ENCODE measurements at regions not wholly inside any gene's neighbourhood (a gene's known extent, or its start where the extent isn't known, plus 50 kb on each side); places are given as distances from the start of the nearest gene placed in this dataset.
A peak's percentile ranks its signal among the peaks of the same experiment; 100 is the strongest.

DNA sequence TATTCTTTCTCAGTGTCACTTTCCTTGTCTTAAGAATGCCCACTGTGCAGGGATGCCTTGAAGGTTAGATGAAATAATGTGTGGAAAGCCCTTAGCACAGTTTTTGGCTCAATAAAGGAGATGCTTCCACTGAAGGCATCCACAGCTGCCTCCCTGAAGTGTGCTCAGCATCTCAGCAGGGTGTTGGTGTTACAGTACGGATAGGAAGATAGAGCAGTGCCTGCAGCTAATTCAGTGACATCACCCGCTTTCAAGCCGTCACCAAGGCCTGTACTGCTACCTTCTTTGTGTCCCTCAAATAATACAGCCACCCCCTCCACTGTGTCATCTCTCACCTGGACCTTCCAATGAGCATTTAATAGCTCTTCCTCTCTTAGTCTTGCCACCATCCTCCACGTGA, 59.0 kb downstream of the NDUFS5 start:
- no peak for DNase-seq

DNA sequence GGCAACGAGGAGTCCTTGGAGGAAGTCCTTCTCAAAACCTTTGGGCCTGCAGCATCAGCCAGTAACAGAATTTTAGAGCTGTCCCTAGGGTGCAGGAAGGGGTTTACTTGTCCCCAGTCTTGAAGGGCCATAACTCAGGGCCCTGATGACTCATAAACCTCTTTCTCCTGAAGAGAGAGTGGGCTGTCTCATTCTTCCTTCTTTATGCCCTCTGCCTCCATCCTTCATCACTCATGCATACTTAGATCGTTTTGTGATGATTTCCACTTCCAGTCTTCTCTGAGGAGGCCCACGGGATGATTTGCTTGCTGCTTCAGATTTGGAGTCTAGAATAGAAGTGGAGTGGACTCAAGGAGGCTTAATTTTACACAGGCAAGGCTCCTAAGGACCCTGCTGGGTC, 60.2 kb downstream of the NDUFS5 start:
- no peak for DNase-seq

DNA sequence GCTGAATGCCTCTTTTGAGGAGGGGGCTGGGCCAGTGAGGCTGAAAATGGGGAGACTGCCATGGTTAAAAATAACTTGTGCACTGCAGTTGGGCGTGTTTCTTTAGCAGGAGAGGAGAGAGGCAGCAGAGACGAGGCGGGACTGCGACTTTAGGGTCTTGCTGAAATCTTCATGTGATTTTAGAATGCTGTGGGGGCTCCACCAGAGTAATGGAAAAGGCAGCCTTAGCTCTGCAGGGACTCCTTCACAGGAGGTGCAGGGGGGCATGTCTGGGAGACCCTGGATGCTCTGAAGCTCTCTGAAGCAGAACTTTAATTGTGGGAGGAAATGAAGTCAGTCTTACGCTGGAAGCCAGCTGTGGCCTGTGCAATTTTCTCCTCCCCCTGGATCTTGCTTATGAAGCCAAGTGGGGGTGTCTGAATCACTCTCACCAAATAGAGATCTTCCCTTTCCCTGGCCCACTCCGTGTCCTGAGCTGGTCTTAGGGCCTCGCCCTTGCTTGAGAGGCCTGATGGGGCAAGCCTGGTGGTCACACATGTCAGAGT, 60.8 kb downstream of the NDUFS5 start:
- DNase-seq = no peak

DNA sequence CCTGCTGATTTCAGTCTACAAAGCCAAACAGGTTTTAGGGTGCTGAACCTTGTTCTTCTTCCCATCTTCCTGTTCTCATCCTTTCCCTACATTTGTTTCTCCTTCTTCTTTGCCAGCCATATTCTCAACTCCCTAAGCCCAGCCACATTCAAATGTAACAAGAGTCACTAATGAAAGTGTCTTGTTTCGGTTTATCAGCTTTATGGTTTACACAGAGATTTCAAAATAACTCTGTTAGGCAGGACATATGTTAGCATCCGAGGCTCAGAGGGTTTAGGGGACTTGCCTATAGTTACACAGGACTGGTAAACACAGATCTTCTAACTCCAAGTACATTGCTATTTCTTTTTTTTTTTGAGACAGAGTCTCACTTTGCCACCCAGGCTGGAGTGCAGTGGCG, 61.3 kb downstream of the NDUFS5 start:
- DNase-seq = no peak

DNA sequence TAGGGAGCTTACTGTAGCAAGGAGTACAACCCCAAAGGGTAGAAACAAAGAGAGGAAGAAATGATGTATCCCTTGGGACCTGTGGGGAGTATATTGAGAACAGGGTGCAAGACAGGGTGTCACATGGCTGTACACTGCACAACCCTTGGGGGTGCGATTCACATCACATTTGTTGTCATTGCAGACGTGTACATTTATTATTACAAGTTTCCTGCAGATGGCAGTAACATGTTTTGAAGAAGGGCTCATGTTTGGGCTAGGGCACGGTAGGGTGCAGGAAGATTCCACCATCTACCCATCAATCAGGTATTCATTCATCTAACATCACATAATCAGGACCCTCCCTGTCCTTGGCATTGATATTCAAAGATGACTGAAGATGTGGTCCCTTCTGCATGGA, 62.5 kb downstream of the NDUFS5 start:
- no peak for DNase-seq

DNA sequence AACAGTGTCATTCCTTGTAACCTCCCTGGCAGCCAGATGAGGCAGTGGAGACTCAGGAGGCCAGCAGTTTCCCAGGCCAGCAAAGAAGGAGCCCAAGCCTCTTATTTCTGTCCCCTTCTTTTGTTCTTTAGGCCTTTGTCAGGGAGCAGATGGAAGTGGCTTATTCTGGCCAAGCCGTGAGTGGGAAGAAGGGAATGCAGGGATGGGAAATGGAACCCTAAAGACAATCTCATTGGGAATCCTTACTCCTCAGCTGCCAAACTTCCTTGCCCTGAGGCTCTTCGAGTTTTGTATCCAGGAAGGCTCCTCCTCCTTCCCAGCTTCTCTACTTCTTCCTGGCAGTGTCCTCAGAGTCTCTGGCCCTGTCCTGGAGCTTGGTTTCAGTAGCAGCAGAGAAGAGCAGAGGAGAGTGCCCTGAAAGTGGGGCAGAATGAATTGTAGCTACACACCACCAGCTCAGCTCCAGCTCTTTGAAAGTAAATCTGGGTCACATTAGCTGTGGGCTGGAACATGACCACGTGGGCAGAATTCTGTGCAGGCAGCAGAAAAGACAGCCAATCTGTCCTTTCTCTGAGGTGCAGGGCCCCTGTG, 63.9 kb downstream of the NDUFS5 start:
- DNase-seq = no peak

DNA sequence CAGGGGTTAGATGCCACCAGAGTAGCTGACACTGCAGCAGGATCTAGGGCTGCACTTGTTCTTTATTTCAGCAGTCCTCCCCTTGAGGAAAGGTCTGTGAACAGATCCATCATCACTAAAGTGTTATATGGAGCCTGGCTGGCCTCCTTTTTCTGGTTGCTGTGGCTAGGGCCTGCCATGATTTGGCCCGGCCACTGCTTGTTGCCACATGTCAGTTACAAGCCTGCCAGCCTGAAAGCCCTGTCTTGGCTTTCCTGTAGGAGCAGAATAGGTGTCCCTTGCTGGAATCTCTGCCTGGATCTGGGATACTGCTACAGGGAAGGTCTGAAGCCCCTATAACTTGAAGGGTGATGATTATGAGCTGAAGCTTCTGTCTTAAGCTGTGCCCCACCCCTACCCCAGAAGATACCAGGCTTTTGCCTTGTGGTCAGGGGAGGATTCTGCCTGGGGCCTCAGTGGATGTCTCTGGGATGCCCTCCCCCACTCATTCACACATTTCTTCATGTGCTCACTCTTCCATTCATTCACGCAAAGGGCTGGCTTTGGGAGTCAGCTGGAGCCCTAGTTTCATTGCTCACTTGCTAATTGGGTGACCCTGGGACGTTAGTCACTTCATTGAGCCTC, 64.7 kb downstream of the NDUFS5 start:
- DNase-seq = no peak

DNA sequence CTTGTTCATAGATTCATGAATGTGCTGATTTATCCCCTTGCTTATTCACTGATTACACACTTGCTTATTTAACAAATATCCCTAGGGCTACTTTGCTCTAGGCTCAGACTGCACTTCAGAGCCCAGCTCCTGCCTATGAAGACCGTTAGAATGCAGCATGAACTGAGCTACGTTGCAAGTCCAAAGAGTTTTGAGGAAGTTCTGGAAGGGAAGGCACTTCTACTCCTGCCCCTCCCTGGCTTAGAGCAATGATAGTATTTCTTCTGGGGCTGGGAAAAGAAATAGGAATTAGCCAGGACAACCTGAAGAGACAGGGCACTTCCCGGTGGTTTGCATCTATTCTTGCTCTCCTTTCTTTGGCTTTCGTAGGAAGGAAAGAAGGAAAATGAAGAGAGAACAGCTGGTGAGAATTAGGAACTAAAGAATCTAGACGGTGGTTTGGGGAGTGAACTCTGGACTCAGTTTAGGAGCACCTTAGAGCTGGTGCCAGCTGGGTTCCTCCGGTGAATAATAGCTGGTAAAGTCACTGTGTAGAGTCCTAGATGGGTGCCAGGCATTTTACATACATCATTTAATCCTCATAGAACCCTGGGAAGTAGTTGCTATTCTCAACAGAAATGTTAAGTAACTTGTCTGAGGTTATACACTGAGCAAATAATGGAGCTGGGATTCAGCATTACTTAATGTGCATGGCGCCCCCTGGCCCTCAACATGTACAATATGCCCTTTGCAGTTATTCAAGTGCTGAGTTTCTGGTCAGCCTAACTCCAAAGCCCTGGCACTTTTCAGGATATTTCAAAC, 65.9 kb downstream of the NDUFS5 start:
- peak; percentile 28 for DNase-seq

DNA sequence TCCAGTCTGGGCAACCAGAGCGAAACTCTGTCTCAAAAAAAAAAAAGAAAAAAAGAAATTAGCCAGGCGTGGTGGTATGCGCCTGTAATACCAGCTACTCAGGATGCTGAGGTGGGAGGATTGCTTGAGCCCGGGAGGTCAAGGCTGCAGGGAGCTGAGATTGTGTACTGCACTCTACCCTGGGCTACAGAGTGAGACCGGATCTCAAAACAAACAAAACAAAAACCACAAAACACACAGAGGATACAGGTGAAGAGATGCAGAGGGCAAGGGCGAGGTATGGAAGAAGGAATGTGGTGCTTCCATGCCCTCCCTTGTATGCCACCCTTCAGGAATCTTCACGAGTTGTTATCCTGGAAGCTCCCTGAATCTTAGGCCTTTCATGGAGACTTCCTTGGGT, 68.5 kb downstream of the NDUFS5 start:
- DNase-seq = no peak

DNA sequence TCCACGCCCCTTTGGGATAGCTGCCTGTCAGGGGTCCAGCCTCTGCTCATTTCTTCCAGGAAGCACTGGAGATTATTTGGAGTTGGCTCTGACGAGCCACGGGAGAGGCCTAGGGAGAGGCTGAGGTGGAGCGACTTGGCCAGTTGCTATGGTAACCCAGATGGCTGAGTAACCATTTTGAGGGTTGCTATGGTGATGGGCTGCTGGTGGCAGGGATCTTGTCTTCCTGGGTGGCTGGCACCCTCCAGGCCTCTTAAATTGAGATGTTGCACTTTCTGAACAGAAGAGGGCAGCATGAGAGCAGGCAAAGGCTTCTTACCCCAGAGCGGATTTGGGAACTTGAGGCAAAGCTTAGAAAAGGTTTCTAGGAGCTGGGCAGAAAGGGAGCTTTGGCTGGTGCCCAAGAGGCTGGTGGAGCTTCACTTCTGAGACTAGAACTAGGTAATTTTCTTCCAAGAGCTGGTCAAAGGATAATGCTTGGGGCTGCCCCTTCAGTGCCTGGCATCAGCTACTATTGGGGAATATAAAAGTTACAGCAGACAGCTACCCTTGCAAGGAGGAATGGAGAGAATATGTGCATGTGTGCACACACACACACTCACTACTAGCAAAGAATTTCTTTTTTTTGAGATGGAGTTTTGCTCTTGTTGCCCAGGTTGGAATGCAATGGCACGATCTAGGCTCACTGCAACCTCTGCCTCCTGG, 72.5 kb downstream of the NDUFS5 start:
- DNase-seq = peak; percentile 95

DNA sequence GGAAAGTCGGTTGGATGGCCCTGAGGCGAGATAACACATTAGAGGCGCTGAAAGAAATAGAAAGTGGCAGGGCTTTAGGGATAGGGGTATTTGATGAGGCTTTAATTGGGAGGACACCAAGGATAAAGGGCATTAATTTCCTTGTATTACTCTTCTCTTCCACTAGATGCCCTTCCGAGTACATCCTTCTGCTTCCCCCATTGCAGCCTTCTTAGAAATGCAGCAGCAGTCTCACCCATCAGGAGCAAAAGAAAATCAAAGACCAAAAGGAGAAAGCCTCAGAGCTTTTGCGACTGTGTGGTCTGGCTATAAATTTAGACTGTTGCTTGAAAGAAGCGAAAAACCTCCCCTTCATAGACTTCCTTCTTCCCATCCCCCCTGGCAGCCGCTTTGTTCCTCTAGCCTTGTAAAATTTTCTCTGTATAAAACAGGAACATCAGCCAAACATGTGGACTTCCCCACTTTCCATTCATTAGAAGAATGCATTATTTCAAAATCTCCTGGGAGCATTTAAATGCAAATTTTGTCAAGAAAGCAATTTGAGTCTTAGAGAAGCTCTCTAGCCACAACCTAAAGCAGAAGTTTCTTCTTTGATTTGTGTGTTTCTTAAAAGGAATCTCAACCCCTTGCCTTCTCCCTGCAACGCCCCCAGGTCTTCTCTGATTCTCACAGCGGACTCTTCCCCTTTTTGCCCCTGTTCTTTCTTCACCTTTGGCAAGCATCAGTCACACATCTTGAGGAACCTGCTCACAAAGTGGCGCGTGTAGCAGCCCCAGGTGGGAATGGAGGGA, 76.6 kb downstream of the NDUFS5 start:
- peak; percentile 30 for DNase-seq

DNA sequence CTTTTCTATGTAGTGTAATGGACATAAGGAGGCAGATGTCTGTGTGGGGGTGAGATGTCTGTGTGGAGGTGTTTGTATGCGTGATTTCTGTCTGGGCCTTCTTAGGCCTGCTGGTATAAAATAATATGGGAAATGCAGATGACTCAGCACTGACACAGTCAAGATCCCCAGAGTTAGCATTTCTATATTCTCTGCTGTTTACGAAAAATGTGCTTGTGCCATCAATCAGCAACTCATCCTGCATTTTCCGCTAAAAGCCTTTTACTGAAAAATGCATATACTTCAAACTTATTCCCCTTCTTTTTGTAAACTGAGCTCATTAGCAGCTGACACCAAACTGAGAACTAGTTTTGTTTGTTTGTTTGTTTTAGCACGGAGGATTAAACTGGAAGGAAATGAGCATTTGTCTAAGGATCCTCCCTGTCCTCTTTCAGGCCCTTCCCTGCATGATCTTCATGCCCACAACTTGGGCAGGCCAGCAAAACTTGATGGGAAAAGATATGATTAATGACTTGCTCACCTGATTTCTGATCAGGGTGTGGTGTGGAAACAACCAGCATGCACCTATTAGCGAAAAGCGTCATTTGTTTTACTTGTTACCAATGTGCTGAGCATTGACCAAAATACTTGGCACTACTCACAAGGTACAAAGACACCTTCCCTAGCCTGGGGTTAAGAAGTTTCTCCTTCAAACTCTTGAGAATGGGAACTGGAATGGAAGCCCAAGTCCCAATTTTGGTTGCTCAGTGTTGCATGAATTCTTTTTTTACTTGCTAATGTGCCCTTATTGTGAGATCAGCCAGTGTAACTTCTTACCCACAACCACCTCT, 77.4 kb downstream of the NDUFS5 start:
- DNase-seq = no peak

DNA sequence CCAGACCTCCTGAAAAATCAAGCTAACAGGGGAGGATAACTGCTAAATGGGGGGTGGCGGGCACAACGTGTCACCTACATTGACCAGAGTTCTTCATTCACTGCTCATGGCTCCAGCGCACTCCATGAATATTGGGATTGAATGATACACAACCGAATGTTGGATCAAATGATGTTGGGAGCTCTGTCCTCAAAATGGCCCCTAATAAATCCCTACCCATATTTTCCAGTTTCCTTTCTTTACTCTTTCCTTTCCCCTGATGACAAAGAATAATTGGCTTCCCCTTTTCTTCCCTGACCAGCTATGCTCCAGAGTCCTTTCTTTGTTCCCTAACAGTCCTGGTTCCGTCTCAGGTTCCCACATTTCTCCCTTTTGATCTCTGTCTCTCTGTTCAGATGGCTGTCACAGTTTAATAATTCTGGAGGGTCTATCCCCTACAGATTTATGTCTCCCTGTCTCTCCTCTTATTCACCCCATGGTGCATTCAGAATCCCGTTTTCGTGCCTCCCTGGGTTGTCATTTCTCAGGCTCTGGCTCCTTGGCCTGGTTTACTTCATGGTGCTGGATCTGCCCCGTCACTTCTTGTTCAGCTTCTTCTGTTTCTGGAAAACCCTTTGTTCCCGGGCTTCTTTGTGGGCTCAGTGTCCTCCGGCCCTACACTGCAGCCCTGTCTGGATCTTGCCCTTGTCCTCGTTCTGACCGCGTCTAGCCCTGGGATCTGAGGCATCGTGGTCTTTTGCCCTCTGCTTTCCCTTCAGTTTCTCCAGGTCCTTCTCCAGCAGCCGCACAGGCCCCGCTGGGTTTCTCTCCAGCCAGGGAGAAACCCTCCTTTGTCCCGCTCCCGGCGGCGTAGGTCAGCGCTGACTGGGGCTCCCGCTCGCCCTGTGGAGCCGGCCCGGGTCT, 78.3 kb downstream of the NDUFS5 start:
- no peak for DNase-seq

DNA sequence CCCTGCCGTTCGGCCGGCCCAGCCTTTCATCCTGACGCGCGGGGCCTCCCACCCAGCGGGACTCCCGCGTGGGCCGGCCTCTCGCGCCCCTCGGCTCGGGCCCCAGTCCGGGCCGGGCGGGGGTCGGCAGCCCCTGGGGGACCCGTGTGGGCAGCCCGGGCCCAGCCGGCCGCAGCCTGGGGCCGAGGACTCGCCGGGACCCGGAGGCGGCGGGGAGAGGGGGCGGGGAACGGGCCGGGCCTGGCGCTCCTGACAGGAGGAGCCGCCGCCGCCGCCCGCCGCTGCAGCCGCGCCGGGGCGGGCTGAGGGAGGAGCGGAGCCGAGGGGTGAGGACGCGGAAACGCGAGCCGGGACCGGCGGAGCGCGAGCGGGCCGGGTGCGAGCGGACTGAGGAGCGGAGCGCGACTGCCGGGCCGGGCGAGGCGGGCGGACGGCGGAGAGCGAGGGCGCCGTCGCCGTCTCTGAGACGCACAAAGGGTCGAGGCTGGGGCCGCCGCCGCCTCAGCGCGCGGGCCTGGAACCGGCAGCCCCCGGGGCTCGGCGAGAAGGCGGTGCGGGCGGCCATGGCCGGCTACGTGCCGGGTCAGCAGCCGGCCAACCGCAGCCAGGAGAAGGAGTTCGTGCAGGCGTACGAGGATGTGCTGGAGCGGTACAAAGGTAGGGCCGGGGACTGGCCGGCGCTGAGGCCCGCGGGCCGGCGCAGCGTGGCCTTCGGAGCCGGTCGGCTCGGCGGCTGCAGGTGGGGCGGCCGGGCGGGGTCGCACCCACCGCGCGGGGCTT, 79.1 kb downstream of the NDUFS5 start:
- DNase-seq = peak; percentile 46

DNA sequence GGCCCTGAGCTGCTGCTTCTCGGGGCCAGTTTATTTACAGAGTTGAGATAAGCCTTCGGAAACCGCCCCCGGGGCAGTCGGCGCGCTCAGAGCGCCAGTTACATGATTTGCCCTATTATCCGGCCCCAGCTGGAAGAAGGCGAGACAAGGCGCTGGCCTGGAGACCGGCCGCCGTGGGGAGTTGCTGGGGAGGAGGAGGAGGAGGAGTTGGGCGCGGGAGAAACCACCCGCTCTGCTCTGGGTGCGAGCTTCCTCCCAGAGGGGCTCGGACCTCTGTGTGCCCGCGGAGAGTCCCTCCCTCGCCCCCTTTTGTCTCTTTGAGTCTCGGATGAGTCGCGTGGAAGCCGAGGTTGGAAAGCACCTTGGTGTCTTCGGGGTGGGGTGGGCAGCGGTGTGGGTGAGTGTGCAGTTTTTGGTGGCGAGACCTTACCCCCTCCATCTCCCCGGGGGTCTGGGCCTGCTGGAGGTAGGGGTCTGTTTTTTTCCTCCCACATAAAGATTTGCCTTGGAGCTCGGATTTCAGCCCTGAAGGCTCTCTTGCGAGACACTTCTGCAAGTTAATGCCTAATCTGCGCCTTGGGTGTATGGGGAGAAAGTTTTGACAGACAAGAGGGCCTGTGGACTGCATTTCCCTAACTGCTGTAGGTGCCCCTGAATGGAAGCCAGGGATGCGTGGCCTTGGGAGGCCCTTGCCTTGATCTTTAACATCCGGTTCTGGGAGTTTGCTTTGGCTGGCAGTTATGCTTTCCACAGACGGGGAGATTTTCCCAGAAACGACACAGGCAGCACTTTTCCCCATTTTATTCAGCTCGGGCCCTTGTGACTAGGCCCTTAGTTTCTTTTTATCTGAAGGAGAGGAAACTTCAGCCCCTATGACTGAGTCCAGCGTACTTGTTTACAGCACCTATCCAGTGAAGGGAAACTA, 80.0 kb downstream of the NDUFS5 start:
- no peak for DNase-seq

DNA sequence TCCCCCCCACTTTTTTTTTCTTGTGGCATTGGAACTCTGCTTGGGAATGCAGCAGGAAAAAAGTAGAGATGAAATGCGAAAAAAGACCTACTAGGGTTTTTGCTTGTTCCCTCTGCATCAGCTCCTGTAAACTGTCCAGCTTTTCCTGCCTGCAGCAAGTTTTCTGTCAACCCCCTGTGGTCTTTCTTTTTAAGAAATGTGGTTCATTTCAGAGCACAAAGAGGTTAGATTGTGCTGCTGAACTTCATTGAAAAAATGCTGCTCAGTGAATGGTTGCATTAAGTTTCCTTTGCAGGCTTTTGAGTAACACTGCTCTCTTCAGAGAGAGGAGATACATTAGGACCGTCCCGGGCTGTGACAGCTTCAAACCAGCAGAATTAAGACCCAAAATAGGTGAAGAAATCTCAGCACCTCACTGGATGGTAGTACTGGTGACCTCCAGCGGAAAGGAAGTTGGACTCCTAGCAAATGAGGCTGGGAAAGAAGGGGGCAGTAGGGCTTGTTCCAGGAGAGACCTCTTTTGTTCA, 80.7 kb downstream of the NDUFS5 start:
- no peak for DNase-seq

DNA sequence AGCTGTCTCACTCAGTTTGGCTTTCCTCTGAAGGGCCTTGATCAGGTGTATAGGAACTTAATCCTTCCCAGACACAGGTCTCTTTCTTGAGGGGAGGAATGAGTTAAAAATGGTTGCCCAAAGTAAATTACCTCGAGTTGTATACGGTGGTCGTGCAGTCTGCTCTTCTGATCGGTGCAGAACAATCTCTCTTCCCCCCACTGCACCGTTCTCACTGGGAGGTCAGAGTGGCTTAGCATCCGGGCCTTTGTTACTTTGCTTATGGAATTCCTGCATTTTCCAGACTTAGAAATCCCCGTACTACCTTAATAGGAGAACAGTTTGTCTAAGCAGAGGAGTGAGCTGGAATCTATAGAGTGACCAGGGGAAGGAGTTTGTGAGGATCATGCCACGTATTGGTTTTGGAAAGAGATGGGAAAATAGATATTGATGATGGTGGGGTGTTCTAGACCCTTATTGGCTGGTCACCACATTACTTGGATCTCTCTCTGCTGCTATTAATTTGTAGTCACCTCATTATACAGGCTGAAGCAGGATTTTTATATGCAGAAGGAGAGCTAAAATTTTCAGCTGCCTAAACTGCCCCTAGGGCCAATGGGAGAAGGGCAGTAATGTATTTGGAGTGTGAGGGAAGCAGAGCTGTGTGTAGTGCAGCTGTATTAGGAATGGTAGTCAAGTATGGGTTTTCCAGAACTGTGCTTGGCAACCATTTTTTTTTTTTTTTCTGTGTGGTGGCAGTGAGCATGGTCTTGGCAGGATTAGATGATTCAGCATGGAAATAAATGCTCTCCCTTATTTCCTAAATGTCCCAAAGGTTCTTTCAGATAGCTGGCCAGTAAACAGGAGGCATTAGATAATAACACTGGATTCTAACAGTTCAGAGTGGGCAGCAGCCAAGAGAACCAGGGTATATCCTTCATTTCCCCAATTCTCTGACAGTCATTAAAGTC, 81.5 kb downstream of the NDUFS5 start:
- no peak for DNase-seq

All from T1000 (cell line).